Hypothalamus (tissue), 51 donors: ENCODE measurements at regions not wholly inside any gene's neighbourhood (a gene's known extent, or its start where the extent isn't known, plus 50 kb on each side); places are given as distances from the start of the nearest gene placed in this dataset.
"Not testable (repeated sequence)": the region's sequence is repeated elsewhere in the genome, so short reads cannot be mapped to it uniquely, and the experiment has no call there.

ENCODE experiments used
- DNase-seq, 51 donors: peaks; one replicate each; lab custom pipeline; 2025; lab: John Stamatoyannopoulos, UW

- no peak for DNase-seq
These were observed 124.5 kb upstream of the FAM20C start for GRCh38 chr7:67661-68395.

GRCh38 chr7:68629-69028 lies 123.7 kb upstream of the FAM20C start:
- no peak for DNase-seq

GRCh38 chr7:69052-69451 lies 123.3 kb upstream of the FAM20C start:
- not testable (repeated sequence) for DNase-seq

GRCh38 chr7:69499-70123 lies 122.8 kb upstream of the FAM20C start:
- DNase-seq: not testable (repeated sequence)

- DNase-seq: not testable (repeated sequence)
These were observed 122.2 kb upstream of the FAM20C start for GRCh38 chr7:70207-70606.

- DNase-seq: peak in 8 of 51 donors; percentile 7 to 69 (median 20)
These were observed 121.4 kb upstream of the FAM20C start for GRCh38 chr7:70989-71388.

- DNase-seq: not testable (repeated sequence)
These were observed 119.9 kb upstream of the FAM20C start for GRCh38 chr7:72266-73057.

- not testable (repeated sequence) for DNase-seq
These were observed 119.4 kb upstream of the FAM20C start for GRCh38 chr7:73058-73331.

- DNase-seq: not testable (repeated sequence)
These were observed 118.3 kb upstream of the FAM20C start for GRCh38 chr7:74008-74540.

- not testable (repeated sequence) for DNase-seq
These were observed 116.9 kb upstream of the FAM20C start for GRCh38 chr7:75511-75910.

- DNase-seq: not testable (repeated sequence)
These were observed 116.2 kb upstream of the FAM20C start for GRCh38 chr7:76202-76601.

GRCh38 chr7:76829-77395 lies 115.5 kb upstream of the FAM20C start:
- not testable (repeated sequence) for DNase-seq

GRCh38 chr7:78862-79261 lies 113.5 kb upstream of the FAM20C start:
- DNase-seq: not testable (repeated sequence)

GRCh38 chr7:79400-80055 lies 112.8 kb upstream of the FAM20C start:
- not testable (repeated sequence) for DNase-seq

- DNase-seq: no peak
These were observed 111.9 kb upstream of the FAM20C start for GRCh38 chr7:80259-81067.

GRCh38 chr7:81068-81925 lies 111.1 kb upstream of the FAM20C start:
- no peak for DNase-seq

GRCh38 chr7:81926-82756 lies 110.2 kb upstream of the FAM20C start:
- no peak for DNase-seq

GRCh38 chr7:82757-83155 lies 109.6 kb upstream of the FAM20C start:
- no peak for DNase-seq
